ENCODE measurements at regions not wholly inside any gene's neighbourhood (a gene's known extent, or its start where the extent isn't known, plus 50 kb on each side); places are given as distances from the start of the nearest gene placed in this dataset.

DNA sequence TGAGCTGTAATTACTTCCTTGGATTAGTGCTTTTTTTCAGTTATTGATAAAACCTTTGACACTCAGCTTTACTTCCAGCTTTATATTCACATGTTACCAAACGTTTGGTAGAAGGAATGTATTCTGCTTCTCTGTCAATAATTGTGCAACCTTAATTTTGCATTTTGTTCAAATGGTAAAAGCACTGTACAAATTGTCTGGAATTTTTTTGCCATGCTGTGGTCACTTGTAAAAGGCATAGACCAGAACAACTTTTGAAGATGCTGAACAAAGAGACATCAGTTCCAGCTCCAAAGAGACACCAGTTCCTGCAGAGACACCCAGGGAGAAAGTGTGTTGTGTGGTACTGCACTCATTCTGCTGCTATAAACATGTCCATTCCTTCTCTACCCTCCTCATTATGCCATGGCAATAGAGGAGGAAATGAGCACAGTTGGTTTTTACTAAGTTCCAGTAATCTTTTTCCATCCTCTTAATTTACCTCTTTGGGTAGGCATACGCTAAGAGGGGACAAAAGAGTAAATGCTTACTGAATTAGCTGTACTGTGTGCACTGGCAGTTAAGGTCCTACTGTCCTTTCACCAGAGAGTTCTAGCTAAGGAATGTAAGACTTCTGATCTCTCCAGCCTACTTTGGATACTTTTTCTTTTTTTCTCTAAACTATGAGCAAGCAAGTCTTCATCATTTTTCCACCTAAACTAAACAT, 387.4 kb downstream of the FGF10 start:
- TF ChIP-seq, protein P1, sequence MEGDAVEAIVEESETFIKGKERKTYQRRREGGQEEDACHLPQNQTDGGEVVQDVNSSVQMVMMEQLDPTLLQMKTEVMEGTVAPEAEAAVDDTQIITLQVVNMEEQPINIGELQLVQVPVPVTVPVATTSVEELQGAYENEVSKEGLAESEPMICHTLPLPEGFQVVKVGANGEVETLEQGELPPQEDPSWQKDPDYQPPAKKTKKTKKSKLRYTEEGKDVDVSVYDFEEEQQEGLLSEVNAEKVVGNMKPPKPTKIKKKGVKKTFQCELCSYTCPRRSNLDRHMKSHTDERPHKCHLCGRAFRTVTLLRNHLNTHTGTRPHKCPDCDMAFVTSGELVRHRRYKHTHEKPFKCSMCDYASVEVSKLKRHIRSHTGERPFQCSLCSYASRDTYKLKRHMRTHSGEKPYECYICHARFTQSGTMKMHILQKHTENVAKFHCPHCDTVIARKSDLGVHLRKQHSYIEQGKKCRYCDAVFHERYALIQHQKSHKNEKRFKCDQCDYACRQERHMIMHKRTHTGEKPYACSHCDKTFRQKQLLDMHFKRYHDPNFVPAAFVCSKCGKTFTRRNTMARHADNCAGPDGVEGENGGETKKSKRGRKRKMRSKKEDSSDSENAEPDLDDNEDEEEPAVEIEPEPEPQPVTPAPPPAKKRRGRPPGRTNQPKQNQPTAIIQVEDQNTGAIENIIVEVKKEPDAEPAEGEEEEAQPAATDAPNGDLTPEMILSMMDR (IDR thresholded peaks at IDR 0.05; ENCODE audit: low read depth, low read length), result no peak
- DNase-seq (ENCODE audit: extremely low read depth, low read depth), result no peak

DNA sequence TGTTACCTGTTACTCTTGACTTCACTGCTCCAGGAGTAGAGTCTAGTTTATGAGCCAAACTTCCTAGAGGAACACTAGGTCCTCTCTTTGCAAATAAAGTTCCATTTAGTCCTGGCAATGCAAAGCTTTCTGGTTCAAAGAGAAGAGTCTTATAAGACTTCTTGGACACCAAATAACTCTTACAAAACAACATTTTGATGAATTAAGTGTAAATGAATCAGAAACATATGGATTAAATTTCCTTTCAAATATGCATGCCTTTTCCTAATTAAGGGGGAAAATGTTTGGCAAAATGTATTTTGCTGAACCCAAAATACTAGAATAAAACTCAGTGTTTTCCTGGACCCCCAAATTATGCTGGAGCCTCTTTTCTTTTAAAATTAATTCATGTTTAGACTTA, 388.0 kb downstream of the FGF10 start:
- TF ChIP-seq, protein P1 (IDR thresholded peaks at IDR 0.05; ENCODE audit: low read depth, low read length), result no peak
- no peak for DNase-seq (ENCODE audit: extremely low read depth, low read depth)

DNA sequence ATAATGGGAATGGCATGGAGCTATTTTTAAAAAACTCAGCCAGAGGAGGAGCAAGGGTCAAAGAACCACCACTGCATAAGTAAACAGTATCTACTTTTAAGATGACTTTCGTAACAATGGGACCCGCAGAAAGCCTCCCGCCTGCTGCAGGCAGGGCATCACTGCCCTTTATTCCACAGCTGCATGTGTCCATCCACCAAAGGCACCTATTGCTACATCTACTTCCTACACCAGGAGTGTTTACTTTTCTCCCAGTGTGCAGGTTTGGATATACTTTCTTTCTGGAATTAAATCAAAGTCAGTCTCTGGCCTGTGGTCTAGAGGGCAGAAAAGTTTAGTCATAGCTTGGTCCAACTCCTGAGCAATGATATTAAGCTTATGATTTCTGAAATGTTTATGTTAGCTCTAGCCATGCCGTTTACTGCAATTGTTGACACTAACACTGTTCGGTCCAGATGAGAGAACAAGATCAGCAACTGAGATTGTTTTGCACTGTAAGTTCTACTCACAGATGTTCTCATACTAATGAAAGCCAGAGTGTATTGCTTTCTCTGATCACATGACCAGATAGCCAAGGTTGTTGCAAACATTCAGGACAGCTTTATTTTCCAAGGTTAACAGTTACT, 391.5 kb downstream of the FGF10 start:
- TF ChIP-seq, protein P1 (IDR thresholded peaks at IDR 0.05; ENCODE audit: low read depth, low read length), result no peak

DNA sequence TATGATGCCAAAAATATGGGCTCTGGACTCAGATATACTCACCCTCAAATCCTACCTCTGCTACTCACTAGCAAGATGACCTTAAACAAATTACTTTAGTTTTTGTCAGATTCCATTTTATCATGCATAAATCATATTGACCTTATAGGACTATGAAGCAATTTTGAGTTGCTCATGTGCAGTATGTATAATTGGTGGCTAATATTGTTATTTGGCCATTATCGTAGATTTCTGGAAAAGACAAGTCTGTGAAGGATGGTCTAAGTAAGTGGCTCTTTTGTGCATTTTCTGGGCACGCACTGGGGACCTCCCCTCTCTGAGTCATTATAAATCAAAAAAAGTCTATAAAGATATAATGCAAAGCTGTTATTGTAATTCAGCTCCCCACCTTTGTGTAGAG, 393.0 kb downstream of the FGF10 start:
- DNase-seq (ENCODE audit: extremely low read depth, low read depth), result no peak
- TF ChIP-seq, protein P1 (IDR thresholded peaks at IDR 0.05; ENCODE audit: low read depth, low read length), result no peak

More for the DNA sequence above, 391.5 kb downstream of the FGF10 start:
- DNase-seq (ENCODE audit: extremely low read depth, low read depth), result peak; percentile 56

DNA sequence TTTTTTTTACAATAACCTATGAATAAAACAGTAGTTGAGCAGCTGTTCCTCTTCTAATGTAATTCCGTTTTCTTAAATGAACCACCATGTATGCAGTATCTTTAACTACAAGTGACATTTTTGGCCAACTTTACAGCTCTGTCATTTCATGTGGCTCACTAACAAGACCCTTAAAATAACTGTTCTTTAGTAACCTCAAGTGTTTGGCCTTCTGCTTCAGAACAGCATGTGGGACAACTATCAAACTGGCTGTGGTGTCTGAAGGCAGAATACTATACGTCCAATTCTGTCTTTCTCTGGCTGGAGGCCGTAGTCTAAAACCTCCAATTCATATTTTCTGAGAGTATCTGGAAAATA, 391.4 kb downstream of the NNT start:
- DNase-seq (ENCODE audit: extremely low read depth, low read depth), result no peak
- TF ChIP-seq, protein P1 (IDR thresholded peaks at IDR 0.05; ENCODE audit: low read depth, low read length), result no peak

DNA sequence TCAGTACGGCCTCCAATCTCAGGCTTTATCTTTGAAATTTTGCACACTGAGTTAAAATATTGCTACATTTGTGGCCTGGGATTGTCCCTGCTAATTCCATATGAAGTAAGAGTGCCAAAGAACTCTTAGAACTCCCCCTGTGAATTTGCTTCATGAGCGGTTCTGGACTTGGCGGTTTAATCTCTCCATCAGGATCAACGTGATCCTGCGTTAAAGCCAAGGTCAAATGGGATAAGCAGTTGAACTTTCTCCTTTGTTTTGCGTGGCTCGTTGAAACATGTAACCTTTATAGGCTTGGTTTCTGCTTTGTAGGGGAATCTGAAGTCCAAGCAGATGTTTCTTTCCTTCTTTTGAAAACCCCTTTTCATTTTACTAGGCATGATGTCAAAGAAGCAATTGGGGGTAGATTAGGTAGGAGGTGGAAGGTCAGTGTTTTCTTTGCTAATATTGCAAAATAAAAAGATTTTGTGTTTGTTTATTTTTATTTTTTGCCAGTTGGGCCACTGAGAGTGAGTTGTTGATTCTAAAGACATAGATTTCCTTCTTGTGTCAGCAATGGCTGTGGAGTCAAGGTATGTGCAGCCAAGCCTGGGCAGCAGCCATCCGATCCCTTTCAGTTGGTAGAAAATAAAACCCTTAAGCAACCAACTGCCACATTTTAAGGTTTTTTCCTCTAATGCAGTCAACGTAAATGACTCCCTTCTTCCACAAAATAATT, 390.8 kb downstream of the NNT start:
- TF ChIP-seq, protein P1 (IDR thresholded peaks at IDR 0.05; ENCODE audit: low read depth, low read length), result no peak
- no peak for DNase-seq (ENCODE audit: extremely low read depth, low read depth)

DNA sequence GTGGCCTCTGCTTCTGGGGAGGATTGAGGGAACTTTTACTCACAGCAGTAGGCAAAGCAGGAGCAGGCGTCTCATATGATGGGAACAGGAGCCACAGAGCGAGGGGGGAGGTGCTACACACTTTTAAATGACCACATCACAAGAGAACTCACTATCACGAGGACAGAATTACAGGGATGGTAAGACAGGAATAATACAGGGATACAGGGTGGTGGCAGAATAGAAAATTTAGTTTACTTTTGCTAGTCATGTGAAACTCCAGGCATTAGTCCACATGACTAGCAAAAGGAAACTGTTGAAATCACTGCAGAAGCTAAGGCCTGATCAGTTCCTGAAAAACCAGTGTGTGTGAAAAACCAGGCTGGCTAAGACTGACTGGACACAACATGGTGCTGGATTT, 382.4 kb downstream of the NNT start:
- DNase-seq (ENCODE audit: extremely low read depth, low read depth), result no peak
- TF ChIP-seq, protein P1 (IDR thresholded peaks at IDR 0.05; ENCODE audit: low read depth, low read length), result no peak
